ENCODE measurements at regions not wholly inside any gene's neighbourhood (a gene's known extent, or its start where the extent isn't known, plus 50 kb on each side); places are given as distances from the start of the nearest gene placed in this dataset.

GRCh38 chr12:71300772-71301675, 138.6 kb upstream of the LGR5 start:
- H3K27me3 ChIP-seq (ENCODE audit: control insufficient read depth, insufficient read depth, low read length), result no peaks in the 10 kb centered on the region
- H3K4me1 ChIP-seq (ENCODE audit: control insufficient read depth, insufficient read depth, low read length), result no peaks in the 10 kb centered on the region
- 94% methylated on average over 3 of the region's 4 CpGs for WGBS (ENCODE audit: insufficient coverage)
- no peaks in the 10 kb centered on the region for H3K36me3 ChIP-seq (ENCODE audit: control insufficient read depth, insufficient read depth, low read length)
- no peaks in the 10 kb centered on the region for H3K9me3 ChIP-seq (replicated peaks; ENCODE audit: control insufficient read depth, low read depth, low read length)
- no peak overlapping the region for H3K27ac ChIP-seq (ENCODE audit: low read length)
- no peak overlapping the region for H3K4me3 ChIP-seq (ENCODE audit: low read length)
- no peak for DNase-seq

DNA sequence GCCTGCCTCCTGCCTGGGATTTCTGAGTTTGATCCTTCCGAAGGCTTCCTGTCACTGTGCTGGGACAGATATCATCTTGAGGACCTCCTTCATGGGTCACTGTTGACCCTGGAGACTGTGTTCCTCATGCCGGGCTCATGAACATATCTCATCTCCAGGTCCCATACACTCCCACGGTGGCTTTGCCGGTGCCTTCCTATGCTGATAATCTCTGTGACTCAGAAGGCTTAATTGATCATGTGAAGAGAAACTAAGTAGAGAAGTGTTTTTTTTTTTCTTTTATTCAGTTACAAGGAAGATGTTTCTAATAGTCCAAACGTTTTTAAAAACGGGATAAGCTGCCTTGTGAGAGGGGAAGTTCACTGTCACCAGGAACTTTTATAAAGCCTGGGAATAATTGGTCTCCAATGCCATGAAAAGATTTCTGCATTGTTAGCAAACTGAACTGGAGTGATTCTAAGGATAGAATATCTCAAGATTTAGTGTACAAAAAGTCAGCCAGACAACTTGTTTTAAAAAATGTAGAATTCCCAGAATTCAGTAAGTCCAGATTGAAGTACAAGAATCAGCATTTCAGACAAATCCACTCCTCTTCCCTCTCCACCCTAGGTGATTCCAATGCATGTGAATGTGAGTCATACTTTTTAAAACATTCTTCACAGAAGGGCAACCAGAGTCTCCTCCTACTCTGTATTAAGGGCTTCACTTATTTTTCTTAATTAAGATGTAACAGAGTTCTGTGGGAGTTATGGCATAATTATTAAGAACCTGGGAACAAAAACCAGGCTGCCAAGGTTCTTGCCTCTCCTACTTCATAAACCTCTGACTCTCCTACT, 139.8 kb upstream of the LGR5 start:
- WGBS (ENCODE audit: insufficient coverage), result 77% methylated on average over 3 of the region's 6 CpGs
- Histone ChIP-seq H3K9me3 (replicated peaks; ENCODE audit: control insufficient read depth, low read depth, low read length) (no peaks in the 10 kb centered on the region), H3K27ac (ENCODE audit: low read length) (no peak overlapping the region), H3K36me3 (ENCODE audit: control insufficient read depth, insufficient read depth, low read length) (no peaks in the 10 kb centered on the region), H3K4me1 (ENCODE audit: control insufficient read depth, insufficient read depth, low read length) (no peaks in the 10 kb centered on the region), H3K27me3 (ENCODE audit: control insufficient read depth, insufficient read depth, low read length) (no peaks in the 10 kb centered on the region), H3K4me3 (ENCODE audit: low read length) (no peak overlapping the region)
- DNase-seq, result no peak

DNA sequence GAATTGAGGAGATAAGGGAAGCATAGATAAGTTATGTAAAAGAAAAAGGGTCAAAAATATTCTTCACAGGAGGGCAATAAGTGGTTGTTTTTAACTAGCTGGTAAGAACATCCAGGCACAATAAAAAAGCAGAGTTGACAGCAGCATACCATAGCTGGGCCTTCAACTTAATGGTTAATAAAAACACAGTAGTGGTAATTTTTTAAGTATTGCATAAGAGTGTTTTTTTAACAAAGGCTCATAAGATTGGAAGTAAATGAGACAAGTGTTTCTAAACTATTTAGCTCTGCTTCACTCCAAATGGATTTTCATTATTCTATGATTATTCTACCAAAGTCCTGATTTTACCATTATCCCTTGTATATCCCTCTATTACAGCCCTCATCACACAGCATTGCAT, 140.1 kb upstream of the TSPAN8 start:
- Histone ChIP-seq H3K4me3 (ENCODE audit: low read length) (no peak overlapping the region), H3K36me3 (ENCODE audit: control insufficient read depth, insufficient read depth, low read length) (no peaks in the 10 kb centered on the region), H3K27ac (ENCODE audit: low read length) (no peak overlapping the region), H3K27me3 (ENCODE audit: control insufficient read depth, insufficient read depth, low read length) (no peaks in the 10 kb centered on the region), H3K9me3 (replicated peaks; ENCODE audit: control insufficient read depth, low read depth, low read length) (no peaks in the 10 kb centered on the region), H3K4me1 (ENCODE audit: control insufficient read depth, insufficient read depth, low read length) (no peaks in the 10 kb centered on the region)
- DNase-seq, result no peak

DNA sequence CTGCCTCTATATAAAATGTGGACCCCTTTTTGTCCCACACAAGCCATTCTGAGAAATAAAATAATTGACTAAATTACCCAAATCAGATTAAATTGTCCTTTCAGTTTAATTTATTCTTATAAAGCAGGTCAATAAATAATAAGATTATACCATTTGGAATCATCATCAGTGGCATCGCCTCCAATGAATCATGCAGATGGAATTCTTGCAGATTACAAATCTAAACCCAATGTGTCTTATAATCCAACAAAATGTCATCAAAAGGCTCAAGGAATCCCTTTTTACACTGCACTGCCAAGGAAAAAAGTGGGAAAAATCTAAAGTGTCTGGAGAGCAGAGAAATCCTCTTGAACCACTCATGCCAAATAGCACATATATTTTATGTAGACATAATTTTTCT, 138.2 kb upstream of the TSPAN8 start:
- DNase-seq, result peak; percentile 89
- H3K9me3 ChIP-seq (replicated peaks; ENCODE audit: control insufficient read depth, low read depth, low read length), result peaks cover 6% of the 10 kb centered on the region
- H3K27ac ChIP-seq (ENCODE audit: low read length), result no peak overlapping the region
- WGBS (ENCODE audit: insufficient coverage), result no CpG with 5 or more reads among the region's 1 CpG
- H3K27me3 ChIP-seq (ENCODE audit: control insufficient read depth, insufficient read depth, low read length), result no peaks in the 10 kb centered on the region
- no peaks in the 10 kb centered on the region for H3K36me3 ChIP-seq (ENCODE audit: control insufficient read depth, insufficient read depth, low read length)
- H3K4me1 ChIP-seq (ENCODE audit: control insufficient read depth, insufficient read depth, low read length), result no peaks in the 10 kb centered on the region
- no peak overlapping the region for H3K4me3 ChIP-seq (ENCODE audit: low read length)

GRCh38 chr12:71291746-71292145, 133.9 kb upstream of the TSPAN8 start:
- Histone ChIP-seq H3K4me3 (ENCODE audit: low read length) (no peak overlapping the region), H3K27me3 (ENCODE audit: control insufficient read depth, insufficient read depth, low read length) (no peaks in the 10 kb centered on the region), H3K36me3 (ENCODE audit: control insufficient read depth, insufficient read depth, low read length) (no peaks in the 10 kb centered on the region), H3K4me1 (ENCODE audit: control insufficient read depth, insufficient read depth, low read length) (no peaks in the 10 kb centered on the region), H3K9me3 (replicated peaks; ENCODE audit: control insufficient read depth, low read depth, low read length) (peaks cover 6% of the 10 kb centered on the region), H3K27ac (ENCODE audit: low read length) (no peak overlapping the region)
- DNase-seq, result no peak
- 100% methylated on average over 2 of the region's 2 CpGs for WGBS (ENCODE audit: insufficient coverage)

GRCh38 chr12:71283883-71284282, 126.1 kb upstream of the TSPAN8 start:
- Histone ChIP-seq H3K27ac (ENCODE audit: low read length) (no peak overlapping the region), H3K27me3 (ENCODE audit: control insufficient read depth, insufficient read depth, low read length) (no peaks in the 10 kb centered on the region), H3K36me3 (ENCODE audit: control insufficient read depth, insufficient read depth, low read length) (no peaks in the 10 kb centered on the region), H3K4me1 (ENCODE audit: control insufficient read depth, insufficient read depth, low read length) (no peaks in the 10 kb centered on the region), H3K9me3 (replicated peaks; ENCODE audit: control insufficient read depth, low read depth, low read length) (no peaks in the 10 kb centered on the region), H3K4me3 (ENCODE audit: low read length) (no peak overlapping the region)
- WGBS (ENCODE audit: insufficient coverage), result no CpG with 5 or more reads among the region's 1 CpG
- DNase-seq, result no peak

DNA sequence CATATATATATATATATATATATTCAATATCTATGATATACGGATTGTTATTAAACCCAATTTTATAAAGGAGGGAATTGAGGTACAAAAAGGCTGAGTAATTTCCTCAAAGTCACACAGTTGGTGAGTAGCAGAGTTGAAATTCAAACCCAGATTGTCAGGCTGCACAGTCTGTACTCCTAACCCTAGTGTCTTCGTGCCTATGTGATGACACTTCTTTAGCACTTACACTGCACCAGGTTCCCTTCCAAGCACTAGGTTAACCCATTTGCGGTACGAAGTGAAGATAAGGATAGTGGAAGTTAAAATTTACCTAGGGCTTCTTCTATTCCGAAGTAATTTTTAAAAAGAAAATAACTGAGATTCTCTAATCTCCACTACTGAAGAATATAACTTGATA, 125.1 kb upstream of the TSPAN8 start:
- WGBS (ENCODE audit: insufficient coverage), result no CpG with 5 or more reads among the region's 5 CpGs

DNA sequence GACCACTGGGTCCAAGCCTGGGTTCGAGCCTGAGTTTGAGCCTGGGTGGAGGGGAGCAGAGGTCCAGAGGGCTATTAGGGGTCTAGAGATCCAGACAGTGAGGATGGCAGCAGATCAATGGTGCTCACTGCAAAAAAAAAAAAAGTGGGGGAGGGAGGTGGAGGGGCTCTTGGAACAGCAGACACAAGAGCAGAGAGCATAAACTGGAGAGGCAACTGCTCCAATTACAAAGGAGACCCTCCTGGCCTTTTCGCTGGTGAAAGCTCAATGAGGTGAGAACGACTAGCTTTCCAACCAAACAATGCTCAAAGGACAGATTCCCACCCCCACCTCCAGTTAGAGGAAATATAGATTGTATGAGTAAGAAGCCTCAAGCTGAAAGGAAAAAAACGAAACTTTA, 124.2 kb upstream of the TSPAN8 start:
- H3K4me1 ChIP-seq (ENCODE audit: control insufficient read depth, insufficient read depth, low read length), result no peaks in the 10 kb centered on the region
- H3K36me3 ChIP-seq (ENCODE audit: control insufficient read depth, insufficient read depth, low read length), result no peaks in the 10 kb centered on the region
- no peaks in the 10 kb centered on the region for H3K9me3 ChIP-seq (replicated peaks; ENCODE audit: control insufficient read depth, low read depth, low read length)
- 63% methylated on average over 1 of the region's 4 CpGs for WGBS (ENCODE audit: insufficient coverage)
- DNase-seq, result no peak
- no peak overlapping the region for H3K4me3 ChIP-seq (ENCODE audit: low read length)
- H3K27ac ChIP-seq (ENCODE audit: low read length), result no peak overlapping the region
- H3K27me3 ChIP-seq (ENCODE audit: control insufficient read depth, insufficient read depth, low read length), result no peaks in the 10 kb centered on the region

More for the DNA sequence above, 125.1 kb upstream of the TSPAN8 start:
- no peaks in the 10 kb centered on the region for H3K4me1 ChIP-seq (ENCODE audit: control insufficient read depth, insufficient read depth, low read length)
- H3K36me3 ChIP-seq (ENCODE audit: control insufficient read depth, insufficient read depth, low read length), result no peaks in the 10 kb centered on the region
- no peak for DNase-seq
- no peaks in the 10 kb centered on the region for H3K27me3 ChIP-seq (ENCODE audit: control insufficient read depth, insufficient read depth, low read length)
- no peaks in the 10 kb centered on the region for H3K9me3 ChIP-seq (replicated peaks; ENCODE audit: control insufficient read depth, low read depth, low read length)
- H3K4me3 ChIP-seq (ENCODE audit: low read length), result no peak overlapping the region
- no peak overlapping the region for H3K27ac ChIP-seq (ENCODE audit: low read length)

- Histone ChIP-seq H3K9me3 (replicated peaks; ENCODE audit: control insufficient read depth, low read depth, low read length) (no peaks in the 10 kb centered on the region), H3K4me1 (ENCODE audit: control insufficient read depth, insufficient read depth, low read length) (no peaks in the 10 kb centered on the region), H3K4me3 (ENCODE audit: low read length) (no peak overlapping the region), H3K27me3 (ENCODE audit: control insufficient read depth, insufficient read depth, low read length) (no peaks in the 10 kb centered on the region), H3K36me3 (ENCODE audit: control insufficient read depth, insufficient read depth, low read length) (no peaks in the 10 kb centered on the region), H3K27ac (ENCODE audit: low read length) (no peak overlapping the region)
- no CpG with 5 or more reads among the region's 2 CpGs for WGBS (ENCODE audit: insufficient coverage)
- DNase-seq, result no peak
Observed at GRCh38 chr12:71281425-71281824, 123.6 kb upstream of the TSPAN8 start.

DNA sequence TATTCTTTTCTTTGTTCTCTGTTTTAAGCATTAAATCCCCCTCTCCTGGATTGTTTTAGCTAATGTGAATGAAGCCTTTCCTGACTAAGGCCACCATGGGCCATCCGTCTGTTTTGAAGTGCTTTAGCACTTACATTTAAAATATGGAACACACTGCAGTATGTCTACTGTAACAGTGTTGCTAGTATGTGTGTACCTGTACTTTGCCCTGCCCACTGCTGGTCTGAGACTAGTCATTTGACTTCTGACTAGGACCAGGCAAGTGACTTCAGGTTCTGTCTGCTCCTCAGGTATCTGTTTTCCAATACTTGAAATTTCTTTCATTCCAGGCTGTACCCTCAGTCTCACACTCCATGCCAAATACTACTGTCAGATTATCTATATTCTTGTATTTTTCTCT, 120.1 kb upstream of the TSPAN8 start:
- Histone ChIP-seq H3K27me3 (ENCODE audit: control insufficient read depth, insufficient read depth, low read length) (no peaks in the 10 kb centered on the region), H3K27ac (ENCODE audit: low read length) (no peak overlapping the region), H3K36me3 (ENCODE audit: control insufficient read depth, insufficient read depth, low read length) (no peaks in the 10 kb centered on the region), H3K4me3 (ENCODE audit: low read length) (no peak overlapping the region), H3K4me1 (ENCODE audit: control insufficient read depth, insufficient read depth, low read length) (no peaks in the 10 kb centered on the region), H3K9me3 (replicated peaks; ENCODE audit: control insufficient read depth, low read depth, low read length) (no peaks in the 10 kb centered on the region)
- no peak for DNase-seq
- WGBS (ENCODE audit: insufficient coverage), result no CpG with 5 or more reads among the region's 1 CpG

Measured in muscle of leg (tissue), 3 donors.